GM21528 (cell line): ENCODE measurements at regions not wholly inside any gene's neighbourhood (a gene's known extent, or its start where the extent isn't known, plus 50 kb on each side); places are given as distances from the start of the nearest gene placed in this dataset.

Source experiments
- ATAC-seq: cut with Tn5 transposase; IDR thresholded peaks from one replicate; pipeline ENCODE4 v1.9.1; 2021; ENCODE audit warnings: mild to moderate bottlenecking, moderate library complexity; ENCODE audit not compliant: unreplicated experiment, low FRiP score

DNA sequence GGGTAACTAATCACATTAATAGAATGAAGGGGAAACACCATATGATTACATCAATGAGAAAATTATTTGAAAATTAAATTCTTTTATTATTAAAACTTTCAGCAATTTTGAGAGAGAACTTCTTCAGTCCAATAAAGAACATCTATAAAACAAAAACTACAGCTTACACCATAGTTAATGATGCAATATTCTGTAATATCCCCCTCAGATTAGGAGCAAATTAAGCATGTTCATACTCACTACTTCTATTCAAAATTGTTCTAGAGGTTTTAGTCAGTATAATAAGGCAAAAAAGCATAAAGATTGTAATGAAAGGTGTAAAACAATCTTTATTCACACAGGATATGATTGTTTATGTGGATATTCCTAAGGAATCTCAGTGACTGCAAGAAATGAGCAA is 465.4 kb downstream of the CD109 start:
- no peak for ATAC-seq

GRCh38 chr6:74152096-74152675 is 456.2 kb downstream of the CD109 start:
- ATAC-seq: no peak

DNA sequence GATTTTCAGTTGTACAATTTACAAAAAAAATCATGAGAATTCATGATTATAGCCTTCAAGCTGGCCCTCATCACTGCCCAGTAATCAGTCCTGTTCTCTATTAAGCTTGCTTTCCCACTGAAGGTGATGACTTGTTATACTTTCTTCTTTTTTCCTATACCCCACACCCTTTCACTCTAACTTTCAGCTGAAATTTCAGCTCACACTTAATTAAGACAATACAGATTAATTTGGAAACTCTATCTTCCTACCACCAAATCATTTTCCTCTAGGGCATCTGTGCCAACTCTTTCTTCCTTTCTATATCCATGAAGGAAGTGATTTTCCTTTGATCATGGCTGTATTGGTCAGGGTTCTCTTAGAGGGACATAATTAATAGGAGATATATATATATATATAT is 449.9 kb downstream of the CD109 start:
- no peak for ATAC-seq

GRCh38 chr6:74137911-74138310 is 441.9 kb downstream of the CD109 start:
- ATAC-seq: no peak

DNA sequence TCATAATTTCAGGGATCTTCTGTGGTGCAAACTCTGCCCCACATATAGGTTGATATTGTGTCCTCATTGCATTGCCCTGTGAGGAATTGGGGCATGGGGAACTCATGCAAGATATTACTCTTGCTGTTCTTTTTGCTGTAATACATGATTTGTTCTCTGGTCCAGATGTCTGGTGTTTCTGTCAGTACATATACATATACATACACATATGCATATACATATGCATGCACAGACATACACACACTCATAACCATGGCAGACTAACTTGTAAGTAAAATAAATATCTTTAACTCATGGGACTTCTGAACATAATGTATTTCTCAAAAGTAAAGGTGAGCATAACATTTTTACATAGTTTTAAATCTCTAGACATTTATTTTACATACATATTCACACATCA is 438.3 kb downstream of the CD109 start:
- no peak for ATAC-seq

- ATAC-seq: no peak
These were observed 437.1 kb downstream of the CD109 start for GRCh38 chr6:74133073-74133472.

DNA sequence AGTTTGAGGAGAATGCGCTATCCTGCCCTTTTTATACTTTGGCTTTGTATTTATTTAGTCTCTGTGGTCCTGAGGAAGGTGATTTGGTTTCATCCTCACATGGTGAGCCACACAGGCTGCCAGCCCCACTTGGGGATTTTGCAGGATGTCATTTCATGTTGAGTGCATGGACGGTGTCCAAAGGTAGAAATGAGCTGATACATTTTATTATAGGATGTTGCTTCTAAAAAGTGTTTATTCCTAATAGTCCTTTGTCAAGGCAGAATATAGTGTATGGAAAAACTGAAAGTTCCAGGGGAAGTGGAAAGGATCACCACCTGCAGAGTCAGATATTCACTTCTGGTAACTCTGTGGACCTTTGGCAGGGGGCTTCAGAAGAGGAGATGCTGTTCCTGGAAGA is 434.6 kb downstream of the CD109 start:
- no peak for ATAC-seq

- ATAC-seq: no peak
These were observed 432.5 kb downstream of the CD109 start for GRCh38 chr6:74128536-74128935.

- ATAC-seq: no peak
These were observed 421.1 kb downstream of the CD109 start for GRCh38 chr6:74117113-74117512.

- no peak for ATAC-seq
These were observed 419.7 kb downstream of the CD109 start for GRCh38 chr6:74115674-74116073.

DNA sequence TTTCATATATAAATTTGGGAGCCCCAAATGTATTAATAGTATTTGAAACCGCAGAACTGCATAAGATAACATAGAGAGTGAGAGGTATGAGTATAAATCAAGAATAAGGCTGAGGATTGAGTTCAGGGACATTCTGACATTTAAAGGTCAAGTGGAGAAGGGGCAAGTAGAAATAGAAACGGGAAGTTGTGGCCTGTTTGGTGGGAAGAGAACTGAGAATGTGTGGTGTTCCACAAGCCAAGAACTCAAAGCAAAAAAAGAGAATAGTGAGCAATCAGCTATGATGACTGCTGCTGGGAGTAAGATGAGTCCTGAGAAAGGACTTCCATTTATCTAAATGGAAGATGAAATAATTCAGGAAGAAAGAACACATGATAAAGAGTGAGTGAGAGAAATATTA is 418.4 kb downstream of the CD109 start:
- ATAC-seq: no peak

DNA sequence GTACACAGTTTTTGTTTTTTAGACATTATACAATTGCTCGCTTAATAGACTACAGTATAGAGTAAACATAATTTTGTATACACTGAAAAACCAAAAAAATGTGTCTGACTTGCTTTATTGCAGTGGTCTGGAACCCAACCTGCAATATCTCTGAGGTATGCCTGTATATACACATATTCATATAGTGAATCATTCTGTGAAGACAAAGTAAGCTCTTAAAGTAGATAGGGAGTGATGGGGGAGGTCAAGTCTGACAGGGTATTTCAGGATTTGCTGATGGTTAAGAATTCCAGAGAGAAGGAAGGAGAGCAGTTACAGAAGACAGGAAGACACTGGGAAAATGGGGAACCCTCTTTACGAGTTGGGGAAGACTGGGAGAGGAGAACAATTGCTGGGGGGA is 417.9 kb downstream of the CD109 start:
- ATAC-seq: no peak

DNA sequence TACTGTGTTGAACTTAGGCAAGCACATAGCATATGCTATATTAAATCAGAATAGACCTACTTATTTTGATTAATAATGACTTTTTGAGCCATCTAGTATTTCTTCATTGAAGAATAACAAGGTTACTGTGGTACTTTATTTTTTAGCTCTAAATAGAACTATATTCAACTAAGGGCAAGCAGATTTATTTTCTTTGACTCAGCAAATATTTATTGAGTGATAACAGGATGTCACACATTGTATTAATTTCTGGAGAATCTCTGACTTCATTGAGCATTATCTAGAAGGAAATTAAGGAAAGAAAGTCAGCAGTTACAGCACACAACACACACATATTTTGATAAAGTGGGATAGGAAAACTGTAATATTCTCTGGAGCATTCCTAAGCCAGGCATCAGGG is 407.4 kb downstream of the CD109 start:
- ATAC-seq: no peak

GRCh38 chr6:74100719-74101287 is 404.8 kb downstream of the CD109 start:
- no peak for ATAC-seq

DNA sequence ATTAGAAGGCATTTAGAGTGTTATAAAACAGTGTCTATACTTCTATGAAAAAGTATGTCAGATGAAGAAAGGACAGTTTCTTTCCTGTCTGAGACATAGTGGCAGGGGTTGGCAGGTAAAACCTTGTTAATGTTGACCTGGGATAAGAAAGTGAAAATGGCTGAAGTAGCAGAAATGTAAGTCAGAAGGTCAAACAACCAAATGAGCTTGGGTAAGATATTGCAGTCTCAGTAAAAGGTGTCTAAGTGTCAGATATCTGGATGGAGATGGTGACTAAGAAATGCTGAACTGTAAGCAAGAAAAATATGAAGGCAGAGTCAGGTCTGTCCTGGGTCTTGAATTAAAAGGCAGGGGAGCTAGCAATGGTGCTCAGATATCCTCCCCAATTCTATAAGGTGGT is 400.3 kb downstream of the CD109 start:
- ATAC-seq: no peak

DNA sequence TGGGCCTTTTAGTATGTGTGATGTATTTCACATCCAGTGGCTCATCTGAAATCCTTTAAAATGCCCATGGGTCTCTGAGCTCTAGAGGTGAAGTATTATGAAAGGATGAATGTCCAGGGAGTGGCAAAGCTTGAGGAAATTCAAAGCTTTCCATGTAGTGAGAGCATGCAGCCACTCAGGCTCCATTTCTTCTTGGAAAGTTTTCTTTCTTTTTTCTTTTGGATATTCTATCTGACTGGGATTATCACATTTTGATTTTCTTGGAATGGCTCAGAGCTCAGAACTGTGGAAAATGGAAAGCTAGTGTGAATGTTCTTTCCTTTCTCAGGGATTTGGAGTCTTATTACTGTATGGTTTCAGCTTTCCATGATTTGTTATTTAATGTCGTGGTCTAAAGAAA is 397.4 kb downstream of the CD109 start:
- no peak for ATAC-seq

DNA sequence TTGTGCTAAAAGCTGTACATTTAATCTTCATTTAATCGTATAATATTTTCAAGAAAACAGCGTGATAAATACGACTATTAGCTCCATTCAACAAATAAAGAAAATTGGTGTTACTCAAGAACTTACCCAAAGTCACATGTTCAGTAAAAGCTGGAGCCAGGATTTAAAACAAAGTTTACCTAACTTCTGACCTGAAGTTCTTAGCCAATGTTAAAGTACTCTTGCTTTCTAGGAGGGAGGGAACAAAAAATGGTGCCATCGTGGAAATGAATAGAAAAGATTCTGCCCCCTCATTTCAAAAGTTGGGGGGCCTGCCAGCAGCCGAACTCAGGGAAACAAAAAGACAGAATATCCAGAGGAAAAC is 395.8 kb downstream of the CD109 start:
- no peak for ATAC-seq

GRCh38 chr6:74091136-74091793 is 395.3 kb downstream of the CD109 start:
- no peak for ATAC-seq

DNA sequence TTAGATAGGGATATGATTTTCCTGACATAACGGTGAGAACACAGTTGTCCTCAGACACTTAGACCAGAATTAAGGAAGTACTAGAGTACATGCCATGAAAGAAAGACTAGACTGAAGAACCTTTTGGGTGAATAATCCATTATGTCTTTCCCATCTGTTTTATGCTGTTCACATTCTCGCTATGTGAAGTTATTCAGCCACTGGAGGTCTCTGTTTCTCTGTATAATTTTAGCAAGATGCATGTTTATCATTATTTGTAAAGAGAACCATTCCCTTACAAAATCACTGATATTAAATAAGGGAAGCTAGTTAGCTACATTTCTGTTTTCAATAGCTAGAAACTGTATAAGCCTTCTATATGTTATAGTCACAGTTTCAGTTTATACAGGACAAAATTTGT is 391.9 kb downstream of the CD109 start:
- ATAC-seq: no peak

DNA sequence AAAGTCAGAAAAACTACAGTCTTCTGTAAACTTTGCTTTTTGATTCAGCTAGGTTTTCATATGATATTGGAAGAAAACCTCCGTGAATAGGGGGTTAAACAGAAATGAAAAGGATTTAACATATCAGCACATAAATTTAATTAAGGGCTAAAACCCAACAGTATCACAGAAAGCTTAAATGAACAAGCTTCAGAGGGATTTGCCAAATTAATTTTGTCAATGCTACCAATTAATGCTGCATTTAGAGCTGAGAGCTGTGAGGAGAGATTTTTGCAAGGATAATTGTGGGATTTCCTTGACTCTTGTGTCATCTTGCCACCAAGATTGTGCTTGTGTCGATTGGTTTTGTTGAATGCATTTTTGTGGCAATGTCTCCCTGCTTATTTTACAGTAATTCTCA is 379.9 kb downstream of the CD109 start:
- ATAC-seq: no peak

DNA sequence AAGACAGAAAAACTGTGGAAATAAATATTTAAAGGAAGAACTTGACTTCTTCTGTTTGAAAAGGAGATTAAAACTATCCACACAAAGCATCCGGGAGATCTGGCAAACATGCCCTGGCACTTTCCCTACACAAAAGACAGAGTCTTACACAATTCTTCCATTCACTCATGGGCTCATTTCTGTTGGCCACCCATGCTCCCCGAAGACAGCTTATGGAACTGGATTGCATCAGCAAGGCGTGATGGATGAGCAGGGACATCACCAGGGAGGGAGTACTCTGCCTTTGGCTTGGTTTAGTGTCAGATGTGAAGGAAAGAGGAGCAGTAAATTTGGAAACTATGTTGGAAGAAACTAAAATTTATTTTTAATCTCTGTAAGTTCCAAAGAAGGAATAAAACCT is 379.3 kb downstream of the CD109 start:
- ATAC-seq: no peak

- ATAC-seq: no peak
These were observed 378.6 kb downstream of the CD109 start for GRCh38 chr6:74074645-74075044.
